OCI-LY1 (cell line): ENCODE measurements at regions not wholly inside any gene's neighbourhood (a gene's known extent, or its start where the extent isn't known, plus 50 kb on each side); places are given as distances from the start of the nearest gene placed in this dataset.

Experiments
- CTCF ChIP-seq: fragments of 200-600 bp; sonication (generic), shearing (Covaris generic); IDR thresholded peaks from 2 replicates; pipeline ENCODE4 v1.5.1; 2017; ENCODE audit warnings: mild to moderate bottlenecking, antibody characterized with exemption, low read length, moderate library complexity, mixed read lengths
- EZH2 ChIP-seq: fragments of 200-600 bp; sonication (generic), shearing (Covaris generic); IDR thresholded peaks from 2 replicates; pipeline ENCODE4 v1.8.0; 2017; ENCODE audit warnings: borderline replicate concordance, mixed run types, mild to moderate bottlenecking, antibody characterized with exemption, low read length, moderate library complexity, mixed read lengths

- no peak for TF ChIP-seq CTCF
- TF ChIP-seq EZH2, result no peak
Observed at GRCh38 chr14:25430808-25431207, 380.9 kb upstream of the STXBP6 start.
